Fibroblast of pulmonary artery (primary cell): ENCODE measurements at regions not wholly inside any gene's neighbourhood (a gene's known extent, or its start where the extent isn't known, plus 50 kb on each side); places are given as distances from the start of the nearest gene placed in this dataset.

Experiments
- DNase-seq: peaks from one replicate; pipeline ENCODE4 v3.0.0-alpha.2; 2010; ENCODE audit warnings: low read depth
- H3K4me3 ChIP-seq: replicated peaks from 2 replicates; pipeline ENCODE4 v1.5.1; 2011; ENCODE audit warnings: low read depth, mild to moderate bottlenecking, control low read depth, low read length, moderate library complexity
- CTCF ChIP-seq: IDR thresholded peaks from 2 replicates; pipeline ENCODE4 v1.5.1; 2011; ENCODE audit warnings: mild to moderate bottlenecking, control low read depth, low read length, inconsistent platforms; ENCODE audit errors: missing control alignments

- H3K4me3 ChIP-seq, result no peak overlapping the region
- no peak for TF ChIP-seq CTCF
- DNase-seq, result no peak
These were observed 92.4 kb downstream of the ISL1 start for GRCh38 chr5:51475628-51476027.

- TF ChIP-seq CTCF, result no peak
- no peak overlapping the region for H3K4me3 ChIP-seq
- no peak for DNase-seq
These were observed 93.2 kb downstream of the ISL1 start for GRCh38 chr5:51476431-51476830.

- DNase-seq, result no peak
- no peak for TF ChIP-seq CTCF
- no peak overlapping the region for H3K4me3 ChIP-seq
These were observed 96.6 kb downstream of the ISL1 start for GRCh38 chr5:51479840-51480239.

GRCh38 chr5:51484326-51484725 lies 101.1 kb downstream of the ISL1 start:
- no peak for DNase-seq
- no peak for TF ChIP-seq CTCF
- no peak overlapping the region for H3K4me3 ChIP-seq

- no peak for DNase-seq
- no peak for TF ChIP-seq CTCF
- no peak overlapping the region for H3K4me3 ChIP-seq
These were observed 102.9 kb downstream of the ISL1 start for GRCh38 chr5:51486158-51486557.

- no peak for DNase-seq
- no peak overlapping the region for H3K4me3 ChIP-seq
- TF ChIP-seq CTCF, result no peak
These were observed 104.7 kb downstream of the ISL1 start for GRCh38 chr5:51487952-51488351.

GRCh38 chr5:51488803-51489642 lies 105.8 kb downstream of the ISL1 start:
- no peak for DNase-seq
- no peak overlapping the region for H3K4me3 ChIP-seq
- TF ChIP-seq CTCF, result no peak
